IMR-90 (cell line): ENCODE measurements at regions not wholly inside any gene's neighbourhood (a gene's known extent, or its start where the extent isn't known, plus 50 kb on each side); places are given as distances from the start of the nearest gene placed in this dataset.

ENCODE experiments used
- CEBPB ChIP-seq: IDR thresholded peaks from 2 replicates; pipeline ENCODE4 v1.6.1; 2012; ENCODE audit warnings: low read depth, low read length, improper control_type of control experiment
- CTCF ChIP-seq: conservative IDR thresholded peaks from 2 replicates; pipeline ENCODE4 v1.5.1; 2012; ENCODE audit warnings: mild to moderate bottlenecking, low read depth, low read length, improper control_type of control experiment
- ELK1 ChIP-seq: fragments of 150-350 bp; IDR thresholded peaks from 2 replicates; pipeline ENCODE4 v1.6.1; 2016; ENCODE audit warnings: low read depth, mild to moderate bottlenecking, low read length, moderate library complexity, borderline replicate concordance
- FOS ChIP-seq: fragments of 150-350 bp; IDR thresholded peaks from 2 replicates; pipeline ENCODE4 v1.6.1; 2016; ENCODE audit warnings: low read depth, low read length
- MAFK ChIP-seq: IDR thresholded peaks from 2 replicates; pipeline ENCODE4 v1.6.1; 2012; ENCODE audit warnings: low read depth, low read length, improper control_type of control experiment
- MAZ ChIP-seq: IDR thresholded peaks from 2 replicates; pipeline ENCODE4 v1.6.1; 2012; ENCODE audit warnings: low read depth, mild to moderate bottlenecking, low read length, improper control_type of control experiment, moderate library complexity, borderline replicate concordance
- POLR2A ChIP-seq: IDR thresholded peaks from 2 replicates; pipeline ENCODE4 v1.6.1; 2012; ENCODE audit warnings: mild to moderate bottlenecking, low read depth, low read length
- RCOR1 ChIP-seq: IDR thresholded peaks from 2 replicates; pipeline ENCODE4 v1.6.1; 2012; ENCODE audit warnings: mild to moderate bottlenecking, low read length, improper control_type of control experiment; ENCODE audit not compliant: insufficient replicate concordance
- SMC3 ChIP-seq: fragments of 150-350 bp; IDR thresholded peaks from 2 replicates; pipeline ENCODE4 v1.6.1; 2016; ENCODE audit warnings: low read depth, mild to moderate bottlenecking, antibody characterized with exemption, low read length, moderate library complexity
- USF2 ChIP-seq: fragments of 150-350 bp; IDR thresholded peaks from 2 replicates; pipeline ENCODE4 v1.6.1; 2017; ENCODE audit warnings: mild to moderate bottlenecking, antibody characterized with exemption, low read length, low read depth

- no peak for TF ChIP-seq POLR2A
- no peak for TF ChIP-seq CTCF
- TF ChIP-seq RCOR1: no peak
- no peak for TF ChIP-seq CEBPB
- TF ChIP-seq ELK1: no peak
- no peak for TF ChIP-seq MAZ
- no peak for TF ChIP-seq SMC3
- no peak for TF ChIP-seq MAFK
- TF ChIP-seq FOS: no peak
- TF ChIP-seq USF2: no peak
Observed at GRCh38 chr2:151096235-151096634, 165.4 kb downstream of the RBM43 start.
